22Rv1 (cell line): ENCODE measurements at regions not wholly inside any gene's neighbourhood (a gene's known extent, or its start where the extent isn't known, plus 50 kb on each side); places are given as distances from the start of the nearest gene placed in this dataset.

Source experiments
- H3K27ac ChIP-seq: fragments of 450-650 bp; 2 replicates; pipeline ENCODE4 v1.5.1; 2017
- ZFX ChIP-seq: fragments of 450-650 bp; IDR thresholded peaks from 2 replicates; pipeline ENCODE4 v1.6.1; 2017; ENCODE audit warnings: antibody characterized with exemption, borderline replicate concordance
- TF ChIP-seq, protein P1 (sequence below): fragments of 450-650 bp; IDR thresholded peaks from 2 replicates; pipeline ENCODE4 v1.5.1; 2017; ENCODE audit warnings: mild to moderate bottlenecking

DNA sequence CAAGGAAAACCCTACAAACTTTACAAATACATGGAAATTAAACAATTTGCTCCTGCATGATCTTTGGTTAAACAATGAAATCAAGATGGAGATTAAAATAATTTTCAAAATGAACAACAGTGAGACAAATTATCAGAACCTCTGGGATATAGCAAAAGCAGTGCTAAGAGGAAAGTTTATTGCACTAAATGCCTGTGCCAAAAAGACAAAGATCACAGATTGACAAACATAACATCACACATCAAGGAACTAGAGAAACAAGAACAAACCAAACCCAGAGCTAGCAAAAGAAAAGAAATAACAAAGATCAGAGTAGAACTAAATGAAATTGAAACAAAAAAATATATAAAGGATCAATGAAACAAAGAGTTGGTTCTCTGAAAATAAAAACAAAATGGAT lies 95.2 kb upstream of the FBXO11 start:
- H3K27ac ChIP-seq, result no peak overlapping the region
- TF ChIP-seq ZFX, result no peak
- TF ChIP-seq, protein P1, sequence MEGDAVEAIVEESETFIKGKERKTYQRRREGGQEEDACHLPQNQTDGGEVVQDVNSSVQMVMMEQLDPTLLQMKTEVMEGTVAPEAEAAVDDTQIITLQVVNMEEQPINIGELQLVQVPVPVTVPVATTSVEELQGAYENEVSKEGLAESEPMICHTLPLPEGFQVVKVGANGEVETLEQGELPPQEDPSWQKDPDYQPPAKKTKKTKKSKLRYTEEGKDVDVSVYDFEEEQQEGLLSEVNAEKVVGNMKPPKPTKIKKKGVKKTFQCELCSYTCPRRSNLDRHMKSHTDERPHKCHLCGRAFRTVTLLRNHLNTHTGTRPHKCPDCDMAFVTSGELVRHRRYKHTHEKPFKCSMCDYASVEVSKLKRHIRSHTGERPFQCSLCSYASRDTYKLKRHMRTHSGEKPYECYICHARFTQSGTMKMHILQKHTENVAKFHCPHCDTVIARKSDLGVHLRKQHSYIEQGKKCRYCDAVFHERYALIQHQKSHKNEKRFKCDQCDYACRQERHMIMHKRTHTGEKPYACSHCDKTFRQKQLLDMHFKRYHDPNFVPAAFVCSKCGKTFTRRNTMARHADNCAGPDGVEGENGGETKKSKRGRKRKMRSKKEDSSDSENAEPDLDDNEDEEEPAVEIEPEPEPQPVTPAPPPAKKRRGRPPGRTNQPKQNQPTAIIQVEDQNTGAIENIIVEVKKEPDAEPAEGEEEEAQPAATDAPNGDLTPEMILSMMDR, result no peak

DNA sequence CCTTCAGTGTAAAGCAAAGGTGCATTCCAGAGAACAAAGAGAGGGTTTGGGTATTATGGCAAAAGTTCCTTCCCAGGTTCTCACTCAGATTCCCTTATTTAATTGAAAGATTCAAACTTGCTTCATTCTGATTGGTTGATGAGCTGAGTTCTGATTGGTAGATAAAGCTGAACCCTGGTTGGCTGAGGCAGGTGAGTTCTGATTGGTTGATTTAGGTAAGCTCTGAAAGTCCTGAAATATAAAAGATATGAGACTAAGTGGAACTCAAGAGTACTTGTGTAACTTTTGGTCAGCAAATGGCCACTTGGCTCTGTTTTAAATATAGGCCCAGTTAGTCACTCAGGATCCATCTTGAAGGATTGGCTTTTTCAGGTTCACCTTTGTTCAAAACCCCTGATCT lies 99.8 kb upstream of the FBXO11 start:
- TF ChIP-seq, protein P1, result no peak
- TF ChIP-seq ZFX, result no peak
- H3K27ac ChIP-seq, result no peak overlapping the region

GRCh38 chr2:48007699-48008268 lies 101.5 kb upstream of the FBXO11 start:
- H3K27ac ChIP-seq, result no peak overlapping the region
- TF ChIP-seq, protein P1, result no peak
- TF ChIP-seq ZFX, result no peak

DNA sequence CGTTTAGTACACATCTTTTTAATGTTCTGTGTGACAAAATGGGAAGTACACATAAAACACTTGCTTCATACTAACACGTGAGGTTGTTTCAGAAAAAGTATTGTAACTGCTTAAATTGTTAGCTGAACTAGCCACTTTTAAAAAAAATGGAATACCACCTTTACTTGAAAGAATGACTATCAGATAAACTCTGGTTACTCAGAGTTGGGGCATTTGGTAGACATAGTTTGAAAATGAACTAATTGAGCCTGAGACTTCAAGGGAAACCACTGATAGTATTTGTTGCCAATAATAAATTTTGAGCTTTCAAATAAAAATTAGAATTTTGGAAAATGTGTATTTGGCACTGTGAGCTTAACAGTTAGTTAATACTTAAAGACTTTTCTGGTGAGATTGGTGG lies 103.0 kb upstream of the FBXO11 start:
- H3K27ac ChIP-seq, result no peak overlapping the region
- TF ChIP-seq ZFX, result no peak
- TF ChIP-seq, protein P1, result no peak

DNA sequence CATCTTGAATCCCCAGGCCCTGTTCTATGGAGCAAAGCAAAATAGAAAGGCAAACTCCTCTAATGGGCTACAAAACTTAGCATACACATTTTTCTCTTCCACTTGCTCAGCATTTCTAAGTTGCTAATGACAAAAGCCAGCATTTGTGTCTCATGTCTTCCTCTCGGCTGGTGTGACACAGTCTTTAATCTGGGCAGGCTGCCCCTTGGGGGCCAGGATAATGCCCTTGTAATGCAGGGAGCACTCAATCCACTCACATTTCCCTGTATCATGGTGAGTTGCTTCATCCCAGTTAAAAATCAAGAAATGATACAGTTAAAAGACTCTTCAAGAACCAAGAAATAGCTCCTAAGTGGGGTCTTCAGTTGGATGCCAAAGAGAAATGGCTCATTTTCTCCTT lies 109.1 kb upstream of the FBXO11 start:
- TF ChIP-seq, protein P1, result no peak
- TF ChIP-seq ZFX, result no peak
- no peak overlapping the region for H3K27ac ChIP-seq

DNA sequence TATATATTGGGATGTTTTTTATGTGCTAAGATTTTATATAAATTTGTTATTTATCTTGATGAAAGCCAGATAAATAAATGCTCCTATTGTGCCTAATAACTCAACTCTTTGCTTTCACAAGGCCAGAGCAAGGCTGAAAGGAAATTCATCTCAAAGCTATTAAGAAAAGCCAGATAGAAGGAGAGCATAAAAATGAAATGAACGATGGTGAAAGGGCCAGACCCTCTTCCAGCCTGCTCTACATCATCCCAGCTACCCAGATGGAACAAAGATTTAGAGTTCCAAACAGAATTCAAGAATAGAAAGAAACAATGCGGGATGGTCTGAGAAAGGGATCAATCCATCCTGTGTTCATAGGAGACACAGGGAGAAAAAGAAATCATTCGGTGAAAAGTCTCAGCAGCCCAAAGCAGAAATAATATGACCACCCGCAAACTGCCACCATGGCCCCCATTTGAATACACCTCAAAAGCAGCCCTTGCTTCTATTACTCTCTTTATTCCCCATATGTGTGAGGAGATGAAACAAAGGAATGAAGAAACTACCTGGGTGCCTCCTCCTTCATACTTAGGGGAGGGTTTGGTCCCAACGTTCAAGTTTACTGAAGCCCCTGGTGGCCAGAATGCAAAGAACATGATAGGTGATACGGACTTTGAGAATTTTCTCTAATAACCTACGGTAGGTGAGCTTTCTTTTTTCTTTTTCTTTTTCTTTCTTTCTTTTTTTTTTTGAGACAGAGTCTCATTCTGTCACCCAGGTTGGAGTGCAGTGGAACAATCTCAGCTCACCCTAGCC lies 110.1 kb upstream of the FBXO11 start:
- H3K27ac ChIP-seq, result no peak overlapping the region
- no peak for TF ChIP-seq ZFX
- TF ChIP-seq, protein P1, result 0 out of 2 replicates have a peak, but pooled peaks have one; percentile 7

GRCh38 chr2:48017136-48017535 lies 110.8 kb upstream of the FBXO11 start:
- H3K27ac ChIP-seq, result no peak overlapping the region
- no peak for TF ChIP-seq ZFX
- TF ChIP-seq, protein P1, result no peak
